GM18520 (cell line): ENCODE measurements at regions not wholly inside any gene's neighbourhood (a gene's known extent, or its start where the extent isn't known, plus 50 kb on each side); places are given as distances from the start of the nearest gene placed in this dataset.
"Not testable (repeated sequence)": the region's sequence is repeated elsewhere in the genome, so short reads cannot be mapped to it uniquely, and the experiment has no call there.

Experiments
- ATAC-seq: cut with Tn5 transposase; IDR thresholded peaks from one replicate; pipeline ENCODE4 v1.9.1; 2021; ENCODE audit not compliant: unreplicated experiment

GRCh38 chr6:48998574-48998973 lies 464.5 kb downstream of the MMUT start:
- ATAC-seq: no peak

GRCh38 chr6:48996461-48997119 lies 466.5 kb downstream of the MMUT start:
- ATAC-seq: no peak

GRCh38 chr6:48994811-48995210 lies 468.2 kb downstream of the MMUT start:
- ATAC-seq: no peak

GRCh38 chr6:48990739-48991138 lies 472.3 kb downstream of the MMUT start:
- ATAC-seq: no peak

GRCh38 chr6:48986845-48987244 lies 476.2 kb downstream of the MMUT start:
- ATAC-seq: no peak

GRCh38 chr6:48986105-48986504 lies 476.9 kb downstream of the MMUT start:
- ATAC-seq: no peak

GRCh38 chr6:48985025-48985424 lies 478.0 kb downstream of the MMUT start:
- no peak for ATAC-seq

- ATAC-seq: not testable (repeated sequence)
Measured at GRCh38 chr6:48983968-48984367, 479.1 kb downstream of the MMUT start.

- ATAC-seq: no peak
Measured at GRCh38 chr6:48983377-48983776, 479.7 kb downstream of the MMUT start.

- ATAC-seq: no peak
Measured at GRCh38 chr6:48979806-48980205, 483.2 kb downstream of the MMUT start.

GRCh38 chr6:48979085-48979484 lies 484.0 kb downstream of the MMUT start:
- no peak for ATAC-seq

- no peak for ATAC-seq
Measured at GRCh38 chr6:48978016-48978415, 485.0 kb downstream of the MMUT start.

- ATAC-seq: no peak
Measured at GRCh38 chr6:48977573-48977972, 485.5 kb downstream of the MMUT start.

GRCh38 chr6:48973491-48973890 lies 489.6 kb downstream of the MMUT start:
- no peak for ATAC-seq

GRCh38 chr6:48961781-48962415 lies 501.2 kb downstream of the MMUT start:
- no peak for ATAC-seq

- no peak for ATAC-seq
Measured at GRCh38 chr6:48959251-48960060, 503.6 kb downstream of the MMUT start.

GRCh38 chr6:48957781-48958180 lies 505.3 kb downstream of the MMUT start:
- ATAC-seq: no peak

- no peak for ATAC-seq
Measured at GRCh38 chr6:48951917-48952316, 511.1 kb downstream of the MMUT start.

GRCh38 chr6:48944276-48944675 lies 518.8 kb downstream of the MMUT start:
- not testable (repeated sequence) for ATAC-seq

GRCh38 chr6:48933136-48933535 lies 529.9 kb downstream of the MMUT start:
- ATAC-seq: no peak

GRCh38 chr6:48928937-48929336 lies 534.1 kb downstream of the MMUT start:
- ATAC-seq: no peak

- no peak for ATAC-seq
Measured at GRCh38 chr6:48922837-48923236, 540.2 kb downstream of the MMUT start.
